Transverse colon (tissue), 4 donors: ENCODE measurements at regions not wholly inside any gene's neighbourhood (a gene's known extent, or its start where the extent isn't known, plus 50 kb on each side); places are given as distances from the start of the nearest gene placed in this dataset.

Source experiments
- POLR2AphosphoS5 ChIP-seq, 3 donors: sonication (generic); formaldehyde crosslinking; IDR thresholded peaks; one replicate each; pipeline ENCODE4 v1.6.1; 2016; ENCODE audit warnings: antibody characterized with exemption in 3 of 3
- TF ChIP-seq, protein P1 (sequence below), 5 experiments: fragments of 200-600 bp in 3 of 5; fragments of 450-650 bp in 2 of 5; sonication (generic) in 3 of 5; IDR thresholded peaks; 1 replicate in 2 of 5; 2 replicates in 3 of 5; pipeline ENCODE4 v1.5.1; 2016 to 2017; ENCODE audit warnings: antibody characterized with exemption in 5 of 5, inconsistent platforms in 3 of 5, mild to moderate bottlenecking in 2 of 5, moderate library complexity in 1 of 5

DNA sequence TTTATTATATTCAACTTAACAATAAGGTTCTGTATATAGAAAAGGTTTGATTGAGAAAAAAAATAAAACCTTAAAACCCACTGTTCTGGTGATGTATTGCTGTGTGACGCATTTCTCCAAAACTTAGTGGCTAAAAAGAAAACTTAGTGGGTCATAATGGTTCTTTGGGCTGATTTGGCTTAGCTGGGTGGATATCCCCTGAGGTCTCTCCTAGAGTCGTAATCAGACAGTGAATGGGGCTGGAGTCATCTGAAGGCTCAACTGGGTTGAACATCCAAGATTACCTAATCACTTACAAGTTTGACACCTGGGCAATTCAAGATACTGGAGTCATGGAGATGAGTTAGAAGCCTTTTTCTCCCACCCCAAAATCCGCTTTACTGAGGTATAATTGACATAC, 111.6 kb upstream of the TBL1XR1 start:
- TF ChIP-seq, protein P1, sequence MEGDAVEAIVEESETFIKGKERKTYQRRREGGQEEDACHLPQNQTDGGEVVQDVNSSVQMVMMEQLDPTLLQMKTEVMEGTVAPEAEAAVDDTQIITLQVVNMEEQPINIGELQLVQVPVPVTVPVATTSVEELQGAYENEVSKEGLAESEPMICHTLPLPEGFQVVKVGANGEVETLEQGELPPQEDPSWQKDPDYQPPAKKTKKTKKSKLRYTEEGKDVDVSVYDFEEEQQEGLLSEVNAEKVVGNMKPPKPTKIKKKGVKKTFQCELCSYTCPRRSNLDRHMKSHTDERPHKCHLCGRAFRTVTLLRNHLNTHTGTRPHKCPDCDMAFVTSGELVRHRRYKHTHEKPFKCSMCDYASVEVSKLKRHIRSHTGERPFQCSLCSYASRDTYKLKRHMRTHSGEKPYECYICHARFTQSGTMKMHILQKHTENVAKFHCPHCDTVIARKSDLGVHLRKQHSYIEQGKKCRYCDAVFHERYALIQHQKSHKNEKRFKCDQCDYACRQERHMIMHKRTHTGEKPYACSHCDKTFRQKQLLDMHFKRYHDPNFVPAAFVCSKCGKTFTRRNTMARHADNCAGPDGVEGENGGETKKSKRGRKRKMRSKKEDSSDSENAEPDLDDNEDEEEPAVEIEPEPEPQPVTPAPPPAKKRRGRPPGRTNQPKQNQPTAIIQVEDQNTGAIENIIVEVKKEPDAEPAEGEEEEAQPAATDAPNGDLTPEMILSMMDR (IDR thresholded peaks at IDR 0.05) = no peak
- no peak for TF ChIP-seq POLR2AphosphoS5 (IDR thresholded peaks at IDR 0.05)
